HepG2 (cell line): ENCODE measurements at regions not wholly inside any gene's neighbourhood (a gene's known extent, or its start where the extent isn't known, plus 50 kb on each side); places are given as distances from the start of the nearest gene placed in this dataset.

Experiments used
- ATAC-seq: fragments of 200-7000 bp; cut with Tn5 transposase; 3 replicates; pipeline ENCODE4 v1.9.1; 2020; ENCODE audit warnings: mild to moderate bottlenecking, moderate library complexity
- BruUV-seq: library from RNA; stranded (reverse); fragments of 400-500 nt; replicated peaks from 2 replicates; lab custom pipeline; 2021; lab: Mats Ljungman, UMichigan
- CTCF ChIA-PET: fragments of 300-600 bp; formaldehyde crosslinking; extraction: SDS; loops from one replicate; lab custom pipeline; 2021; ENCODE audit warnings: low total read pairs, inconsistent platforms, low intra/inter-chr PET ratio; lab: Yijun Ruan, JAX
- POLR2A ChIA-PET: fragments of 350-600 bp; sonication (Branson Sonifier 250); formaldehyde crosslinking; loops from one replicate; lab custom pipeline; 2020; ENCODE audit warnings: antibody characterized with exemption, inconsistent platforms; lab: Yijun Ruan, JAX
- DNase-seq: peaks from one replicate; pipeline ENCODE4 v3.0.0-alpha.2; 2015; ENCODE audit warnings: low spot score
- FAIRE-seq: peaks from 3 replicates; lab custom pipeline; 2011; peaks lifted over from hg19 to GRCh38; lab: Jason Lieb, UNC
- H2AFZ ChIP-seq: one replicate; pipeline ENCODE4 v1.6.1; 2011; ENCODE audit warnings: low read length, inconsistent platforms
- H3K27ac ChIP-seq: fragments of 300-600 bp; 3 replicates; pipeline ENCODE4 v1.8.0; 2011; ENCODE audit warnings: mixed run types, mild to moderate bottlenecking, mixed read lengths, low read length, inconsistent platforms; ENCODE audit not compliant: insufficient read depth; ENCODE audit errors: extremely low read length
- H3K27me3 ChIP-seq, 2 experiments: fragments of 200-600 bp in 1 of 2; 2 replicates in 1 of 2; 3 replicates in 1 of 2; pipeline versions ENCODE4 v1.6.0 to v1.8.0; 2011; ENCODE audit warnings: low read length in 2 of 2, mild to moderate bottlenecking in 2 of 2, moderate library complexity in 2 of 2, inconsistent platforms in 1 of 2; ENCODE audit not compliant: insufficient read depth in 2 of 2, control insufficient read depth in 1 of 2
- H3K36me3 ChIP-seq, 2 experiments: fragments of 200-600 bp in 1 of 2; replicated peaks in 1 of 2; 2 replicates in 1 of 2; 3 replicates in 1 of 2; pipeline versions ENCODE4 v1.5.1 to v1.8.0; 2011; ENCODE audit warnings: low read length in 2 of 2, inconsistent platforms in 1 of 2; ENCODE audit not compliant: insufficient read depth in 2 of 2, control insufficient read depth in 1 of 2
- H3K4me1 ChIP-seq: 2 replicates; pipeline ENCODE4 v1.5.1; 2012; ENCODE audit warnings: low read length, inconsistent platforms; ENCODE audit not compliant: insufficient read depth
- H3K4me2 ChIP-seq: 2 replicates; pipeline ENCODE4 v1.6.0; 2011; ENCODE audit warnings: low read depth, low read length, inconsistent platforms
- H3K4me3 ChIP-seq, 3 experiments: fragments of 200-600 bp in 1 of 3; sonication (generic), shearing (Covaris generic) in 1 of 3; replicated peaks in 1 of 3; 2 replicates each; pipeline ENCODE4 v1.5.1; 2011 to 2016; ENCODE audit warnings: low read length in 3 of 3, inconsistent platforms in 2 of 3, low read depth in 2 of 3, mild to moderate bottlenecking in 2 of 3, control low read depth in 1 of 3, mixed read lengths in 1 of 3; ENCODE audit not compliant: insufficient read depth in 1 of 3
- H3K79me2 ChIP-seq: one replicate; pipeline ENCODE4 v1.6.1; 2011; ENCODE audit warnings: low read length, inconsistent platforms; ENCODE audit not compliant: insufficient read depth
- H3K9ac ChIP-seq: 2 replicates; pipeline ENCODE4 v1.6.0; 2011; ENCODE audit warnings: mild to moderate bottlenecking, low read depth, low read length, inconsistent platforms; ENCODE audit not compliant: insufficient read depth
- H3K9me3 ChIP-seq: 2 replicates; pipeline ENCODE4 v1.5.1; 2012; ENCODE audit warnings: mild to moderate bottlenecking, low read length
- H4K20me1 ChIP-seq: 2 replicates; pipeline ENCODE4 v1.6.0; 2011; ENCODE audit warnings: inconsistent platforms, mild to moderate bottlenecking, low read length, moderate library complexity; ENCODE audit not compliant: insufficient read depth
- EED ChIP-seq: sonication (generic); formaldehyde crosslinking; IDR thresholded peaks from 2 replicates; pipeline ENCODE4 v1.5.0; 2020; ENCODE audit warnings: mild to moderate bottlenecking, missing genetic modification reagents
- GPN1 ChIP-seq: sonication (generic); formaldehyde crosslinking; IDR thresholded peaks from 2 replicates; pipeline ENCODE4 v1.5.1; 2020; ENCODE audit warnings: missing genetic modification reagents, borderline replicate concordance
- MTF2 ChIP-seq: sonication (generic); formaldehyde crosslinking; IDR thresholded peaks from 2 replicates; pipeline ENCODE4 v1.5.0; 2020; ENCODE audit warnings: missing genetic modification reagents, borderline replicate concordance
- NFYC ChIP-seq: IDR thresholded peaks from 2 replicates; pipeline ENCODE4 v1.6.1; 2016; ENCODE audit warnings: missing genetic modification reagents, missing compliant biosample characterization
- PTBP1 ChIP-seq: fragments of 200-400 bp; formaldehyde crosslinking; IDR thresholded peaks from 2 replicates; pipeline ENCODE4 v1.6.1; 2018; ENCODE audit warnings: low read length, low read depth; ENCODE audit not compliant: poor library complexity, severe bottlenecking
- SALL1 ChIP-seq: sonication (generic); formaldehyde crosslinking; IDR thresholded peaks from 2 replicates; pipeline ENCODE4 v1.8.0; 2022; ENCODE audit warnings: mild to moderate bottlenecking, missing genetic modification reagents
- ZFP37 ChIP-seq: sonication (generic); formaldehyde crosslinking; IDR thresholded peaks from 2 replicates; pipeline ENCODE4 v1.4.0; 2020; ENCODE audit warnings: missing genetic modification reagents, borderline replicate concordance
- ZNF614 ChIP-seq: IDR thresholded peaks from 2 replicates; pipeline ENCODE4 v1.6.1; 2018; ENCODE audit warnings: missing biosample characterization, missing genetic modification reagents, inconsistent platforms, borderline replicate concordance
- WGBS: methylation state at CpG from one replicate; pipeline ENCODE4 v1.1.6; 2017; ENCODE audit warnings: low lambda C conversion rate; 5-methylcytosine and 5-hydroxymethylcytosine counted together
- in situ Hi-C: cut with HindIII; loops from 2 replicates; pipeline ENCODE4 v1.10.0; 2017; ENCODE audit warnings: low pct_unique_long_range_greater_than_20kb; ENCODE audit not compliant: extremely low pct_ligation_motif_present
- intact Hi-C: fragments of 100-400 bp; cut with micrococcal nuclease; formaldehyde crosslinking; loops from one replicate; pipeline ENCODE4 v1.10.0; 2022; ENCODE audit not compliant: unreplicated experiment
- TF ChIP-seq, protein P1 (sequence below): sonication (generic); formaldehyde crosslinking; IDR thresholded peaks from 2 replicates; pipeline ENCODE4 v1.5.1; 2020; ENCODE audit warnings: missing genetic modification reagents, mild to moderate bottlenecking, borderline replicate concordance
- TF ChIP-seq, protein P2 (sequence below): IDR thresholded peaks from 2 replicates; pipeline ENCODE4 v1.6.1; 2016; ENCODE audit warnings: mild to moderate bottlenecking, missing biosample characterization, missing genetic modification reagents

DNA sequence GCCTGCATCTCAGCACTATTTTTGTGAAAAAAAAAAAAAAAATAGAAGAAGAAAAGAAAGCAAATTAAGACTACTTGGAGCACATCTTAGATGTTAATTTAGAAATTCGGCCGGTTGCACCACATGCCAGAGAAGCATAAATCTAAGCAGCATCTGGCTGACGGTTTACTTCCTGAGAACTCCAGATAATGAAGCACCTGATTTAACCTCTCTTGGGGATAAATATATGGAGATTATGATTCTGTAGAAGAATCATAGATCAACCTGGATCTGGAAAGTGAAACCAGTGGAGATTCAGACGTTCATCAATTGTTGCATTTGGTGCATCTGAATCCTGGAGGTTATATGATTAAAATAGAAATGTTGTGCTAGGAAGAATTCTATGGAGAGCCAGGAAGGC is 102.1 kb upstream of the SH3BP4 start:
- ATAC-seq: no peak
- no peak for TF ChIP-seq ZNF614 (CRISPR knock-in tag)
- no peak for TF ChIP-seq EED (CRISPR knock-in tag)
- TF ChIP-seq NFYC (CRISPR knock-in tag): no peak
- no peak for TF ChIP-seq ZFP37 (CRISPR knock-in tag)
- no peak for TF ChIP-seq SALL1 (CRISPR knock-in tag)
- no peak for TF ChIP-seq PTBP1
- TF ChIP-seq, protein P1, sequence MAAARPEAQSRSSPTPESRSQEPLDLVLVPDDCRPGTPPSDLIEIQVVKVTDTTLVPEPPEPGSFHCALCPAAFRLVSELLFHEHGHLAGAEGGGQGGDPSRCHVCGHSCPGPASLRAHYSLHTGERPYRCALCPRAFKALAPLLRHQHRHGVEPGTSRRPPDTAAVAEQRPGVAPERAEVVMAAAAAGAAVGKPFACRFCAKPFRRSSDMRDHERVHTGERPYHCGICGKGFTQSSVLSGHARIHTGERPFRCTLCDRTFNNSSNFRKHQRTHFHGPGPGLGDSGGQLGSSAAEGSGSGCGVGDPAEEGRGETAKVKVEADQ (CRISPR knock-in tag): no peak
- TF ChIP-seq, protein P2, sequence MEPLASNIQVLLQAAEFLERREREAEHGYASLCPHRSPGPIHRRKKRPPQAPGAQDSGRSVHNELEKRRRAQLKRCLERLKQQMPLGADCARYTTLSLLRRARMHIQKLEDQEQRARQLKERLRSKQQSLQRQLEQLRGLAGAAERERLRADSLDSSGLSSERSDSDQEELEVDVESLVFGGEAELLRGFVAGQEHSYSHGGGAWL (CRISPR knock-in tag): no peak
- TF ChIP-seq GPN1 (CRISPR knock-in tag): no peak
- TF ChIP-seq MTF2 (CRISPR knock-in tag): no peak
- TF ChIP-seq, all 625 proteins: peak for 0
- no peaks in the 10 kb centered on the region for H4K20me1 ChIP-seq
- no peak overlapping the region for H3K4me2 ChIP-seq
- no TSS peak for BruUV-seq
- H3K9me3 ChIP-seq: 0 out of 2 replicates have a peak, but pooled peaks cover 3% of the 10 kb centered on the region
- no peaks in the 10 kb centered on the region for H3K79me2 ChIP-seq
- intact Hi-C loops: no loop called here
- in situ Hi-C loops: no loop called here
- no peaks in the 10 kb centered on the region for H3K36me3 ChIP-seq
- 97% methylated on average over 4 of the region's 4 CpGs for WGBS
- no peak overlapping the region for H2AFZ ChIP-seq
- no peak overlapping the region for H3K27ac ChIP-seq
- H3K9ac ChIP-seq: no peak overlapping the region
- peaks cover 82% of the 10 kb centered on the region for H3K4me1 ChIP-seq
- ChIA-PET POLR2A (interaction anchor here (2.2 kb wide), 1 partner anchor 13 kb away, joined by 10 read pairs; no protein-coding TSS in a partner anchor), CTCF (no interaction called here)
- H3K4me3 ChIP-seq: no peak overlapping the region
- DNase-seq: no peak
- no peaks in the 10 kb centered on the region for H3K27me3 ChIP-seq
- no peak for FAIRE-seq
